Ramos (cell line): ENCODE measurements at regions not wholly inside any gene's neighbourhood (a gene's known extent, or its start where the extent isn't known, plus 50 kb on each side); places are given as distances from the start of the nearest gene placed in this dataset.

Source experiments
- in situ Hi-C: fragments of 300-500 bp; cut with MboI; formaldehyde crosslinking; loops from one replicate; pipeline ENCODE4 v1.14.3; 2022; ENCODE audit warnings: low sequenced_read_pairs; ENCODE audit not compliant: unreplicated experiment

DNA sequence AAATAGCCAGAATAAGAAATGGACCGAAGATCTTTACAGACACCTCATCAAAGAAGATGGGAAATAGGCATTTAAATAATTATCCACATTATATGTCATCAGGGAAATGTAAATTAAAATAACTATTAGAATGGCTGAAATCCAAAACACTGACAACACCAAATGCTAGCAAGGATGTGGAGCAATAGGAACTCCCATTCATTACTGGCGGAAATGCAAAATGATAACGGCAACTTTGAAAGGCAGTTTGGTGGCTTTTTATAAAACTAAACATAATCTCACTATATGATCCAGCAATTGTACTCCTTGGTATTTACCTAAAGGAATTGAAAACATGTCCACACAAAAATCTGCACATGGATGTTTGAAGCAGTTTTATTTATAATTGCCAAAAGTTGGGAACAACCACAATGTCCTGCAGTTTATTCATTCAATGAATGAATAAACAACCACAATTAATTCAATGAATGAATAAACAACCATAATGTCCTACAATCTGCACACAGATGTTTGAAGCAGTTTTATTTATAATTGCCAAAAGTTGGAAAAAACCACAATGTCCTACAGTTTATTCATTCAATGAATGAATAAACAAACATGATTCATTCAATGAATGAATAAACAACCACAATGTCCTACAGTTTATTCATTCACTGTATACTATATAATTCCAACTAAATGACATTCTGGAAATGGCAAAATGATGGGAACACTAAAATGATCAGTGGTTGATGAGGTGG is 117.6 kb upstream of the PCDH18 start:
- in situ Hi-C loops = no loop called here

DNA sequence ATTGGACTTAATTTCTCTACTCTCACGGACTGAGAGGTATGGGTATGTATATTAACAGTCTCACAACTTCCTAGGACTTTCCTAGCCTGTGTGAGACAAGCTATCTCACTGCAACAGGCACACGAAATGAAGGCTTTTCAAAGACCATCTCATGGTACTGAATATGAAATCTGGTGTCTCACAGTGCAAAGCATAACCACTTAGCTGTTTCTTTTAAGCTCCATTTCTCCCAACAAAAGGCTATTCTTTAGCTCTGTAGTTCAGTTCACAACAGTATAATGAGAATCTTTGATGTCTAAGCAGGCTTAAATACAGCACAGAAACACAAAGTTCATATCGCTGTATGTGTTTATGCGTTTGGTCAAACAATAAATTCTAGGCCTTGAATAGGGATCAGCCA is 116.2 kb upstream of the PCDH18 start:
- in situ Hi-C loops = no loop called here

DNA sequence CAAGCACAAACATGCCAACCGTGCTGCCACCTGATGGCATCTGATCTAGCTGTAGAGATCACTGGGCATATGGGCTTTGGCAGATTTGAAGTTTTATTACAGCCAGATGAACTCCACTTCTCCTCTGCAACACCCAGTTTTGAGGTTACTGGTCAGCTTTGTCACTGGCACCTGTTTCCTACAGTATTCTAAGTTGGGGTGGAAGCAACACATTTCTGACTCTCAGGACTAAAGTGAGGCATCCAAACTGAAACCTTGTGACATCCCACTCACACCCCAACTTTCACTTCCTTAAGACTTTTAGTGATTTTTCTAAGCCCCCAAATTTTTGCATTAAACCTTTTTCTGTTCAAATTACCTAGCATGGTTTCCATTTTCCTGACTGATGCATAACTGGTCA is 115.1 kb upstream of the PCDH18 start:
- in situ Hi-C loops = no loop called here

DNA sequence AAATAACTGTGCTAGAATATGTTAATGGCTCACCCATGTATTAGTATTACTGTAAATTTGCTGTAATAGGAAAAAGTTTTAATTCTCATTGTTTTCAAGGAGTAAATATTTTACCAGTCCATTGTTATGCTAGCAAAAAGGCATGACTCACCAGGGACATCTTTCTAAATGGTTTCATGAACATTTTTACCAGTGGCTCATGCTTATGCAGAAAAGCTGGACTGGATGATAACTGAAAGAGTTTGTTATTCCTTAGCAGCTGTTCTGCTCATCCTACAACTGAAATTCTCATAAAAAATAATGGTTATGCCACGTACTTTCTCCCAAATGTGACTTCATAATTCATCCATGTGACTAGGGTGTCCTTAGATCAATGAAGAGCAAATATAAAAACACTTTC is 111.9 kb upstream of the PCDH18 start:
- in situ Hi-C loops = no loop called here

DNA sequence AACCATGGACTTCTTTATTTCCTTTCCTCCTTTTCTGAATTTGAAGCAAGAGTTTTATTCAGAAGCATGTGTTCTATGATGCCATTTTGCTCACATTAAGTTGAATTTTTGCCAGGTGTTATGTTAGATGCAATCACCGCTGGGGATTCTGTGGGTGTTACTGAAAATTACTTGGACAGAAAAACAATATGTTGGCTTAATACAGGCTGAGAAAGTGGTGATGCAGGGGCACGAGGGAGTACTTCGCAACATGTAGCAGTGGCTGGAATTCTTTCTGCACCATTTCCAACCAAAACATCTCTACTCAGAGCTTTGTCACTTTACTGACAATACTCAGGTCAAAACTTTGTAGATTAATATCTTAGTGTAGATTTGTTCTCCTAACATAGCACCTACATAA is 109.2 kb upstream of the PCDH18 start:
- in situ Hi-C loops = no loop called here

DNA sequence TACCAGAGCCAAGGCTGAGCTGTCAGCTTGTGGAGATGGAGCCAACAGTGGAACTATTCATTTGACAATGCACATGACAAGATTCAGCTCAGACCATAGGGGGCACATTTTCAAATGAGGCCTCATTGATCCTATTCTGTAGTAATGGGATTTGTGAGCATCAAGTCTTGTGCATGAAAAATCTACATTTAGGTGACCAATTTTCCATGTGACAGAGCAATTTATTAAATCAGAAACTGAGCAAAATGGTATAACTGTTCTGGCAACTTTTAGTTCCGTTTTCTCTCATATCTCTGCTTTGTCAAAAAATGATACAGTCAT is 108.5 kb upstream of the PCDH18 start:
- in situ Hi-C loops = no loop called here

DNA sequence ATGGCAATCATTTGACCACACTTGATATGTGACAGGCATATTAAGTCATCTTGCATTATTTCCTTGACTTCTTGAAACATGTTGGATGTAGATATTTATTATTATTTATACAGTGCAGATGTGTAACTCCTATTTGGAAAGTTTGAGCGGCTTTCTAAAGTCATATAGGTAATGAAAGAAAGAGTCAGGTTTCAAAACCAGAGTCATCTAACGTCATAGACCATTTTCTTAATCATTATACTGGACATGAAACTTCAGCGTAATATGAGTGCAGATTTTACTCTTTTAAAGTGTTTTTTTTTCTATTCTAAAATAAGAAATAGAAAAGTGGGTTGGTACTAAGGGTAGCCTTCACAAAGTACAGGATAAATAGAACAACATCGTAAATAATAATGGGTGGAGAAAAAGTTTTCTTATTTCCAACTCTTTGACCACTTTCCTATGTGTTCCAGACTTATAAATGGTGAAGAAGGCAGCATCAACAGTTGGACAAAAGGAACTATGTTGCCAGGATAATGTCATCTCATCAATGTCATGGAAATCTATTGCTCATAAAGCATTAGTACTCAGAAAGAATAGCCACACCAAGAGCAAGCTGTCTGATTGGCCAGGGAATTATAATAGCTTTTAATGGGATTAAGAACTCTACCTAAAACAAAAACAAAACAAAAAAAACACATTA is 108.0 kb upstream of the PCDH18 start:
- in situ Hi-C loops = no loop called here

DNA sequence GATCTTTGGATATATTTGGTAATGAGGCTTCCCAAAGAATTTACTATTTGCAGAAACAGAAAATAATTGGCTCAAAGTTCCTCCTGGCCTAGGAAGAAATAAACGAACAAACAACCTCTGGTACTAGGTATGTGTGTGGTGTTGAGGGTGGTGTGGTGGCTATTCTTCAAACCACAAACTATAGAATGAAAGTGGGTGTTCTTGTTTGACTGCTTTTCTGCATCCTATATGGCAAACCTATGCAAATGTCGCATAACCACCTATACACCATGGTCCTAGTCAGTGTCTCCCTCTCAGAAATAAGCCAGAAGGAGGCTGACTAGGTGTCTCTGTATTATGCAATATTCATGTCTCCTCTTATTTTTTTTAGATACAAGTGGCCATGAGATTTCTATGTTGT is 106.6 kb upstream of the PCDH18 start:
- in situ Hi-C loops = no loop called here

DNA sequence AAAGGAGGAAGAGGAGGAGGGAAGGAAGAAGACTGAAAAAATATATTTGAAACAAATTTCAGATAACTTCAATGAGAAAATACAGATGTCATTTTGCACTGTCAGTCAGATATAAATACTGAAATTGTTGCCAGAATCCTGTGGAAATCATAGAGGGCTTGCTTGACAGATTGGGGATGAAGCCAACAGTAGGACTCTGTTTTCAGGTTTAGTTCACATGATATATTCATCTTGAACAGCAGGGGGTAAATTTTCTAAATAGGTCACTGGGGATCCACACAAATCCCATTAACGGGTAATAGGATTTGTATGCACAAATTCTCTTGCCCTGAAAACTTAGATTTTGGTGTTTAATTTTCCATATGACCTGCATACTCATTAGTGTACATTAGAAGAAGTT is 103.3 kb upstream of the PCDH18 start:
- in situ Hi-C loops = no loop called here

DNA sequence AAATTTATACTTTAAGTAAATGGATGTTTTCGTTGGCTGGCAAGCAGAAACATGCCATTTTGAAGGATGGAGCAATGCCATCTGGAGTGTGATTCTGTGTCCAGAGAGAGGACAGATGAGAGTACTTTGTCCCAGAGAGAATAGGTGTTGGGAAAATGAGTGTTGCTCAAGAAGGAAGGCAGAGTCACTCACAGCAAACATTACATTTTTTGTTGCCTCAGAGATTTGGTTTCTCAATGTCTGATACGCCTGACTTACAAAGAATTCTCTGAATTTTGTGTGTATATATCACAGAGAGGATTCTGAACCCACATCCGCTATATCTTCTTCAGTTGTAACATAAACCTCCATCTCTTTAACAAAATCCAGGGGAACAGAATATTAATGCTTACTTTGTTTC is 102.8 kb upstream of the PCDH18 start:
- in situ Hi-C loops = no loop called here

DNA sequence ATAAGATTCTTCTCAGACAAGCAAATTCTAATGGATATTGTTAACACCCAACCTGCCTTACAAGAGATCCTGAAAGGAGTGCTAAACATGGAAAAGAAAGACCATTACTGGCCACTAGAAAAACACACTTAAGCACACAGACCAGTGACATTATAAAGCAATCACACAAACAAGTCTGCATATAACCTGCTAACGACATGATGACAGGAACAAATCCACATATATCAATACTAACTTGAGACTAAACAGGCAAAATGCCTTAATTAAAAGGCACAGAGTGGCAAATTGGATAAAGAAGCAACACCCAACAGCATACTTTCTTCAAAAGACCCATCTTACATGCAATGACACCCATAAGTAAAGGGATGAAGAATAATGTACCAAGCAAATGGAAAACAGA is 100.5 kb upstream of the PCDH18 start:
- in situ Hi-C loops = no loop called here

DNA sequence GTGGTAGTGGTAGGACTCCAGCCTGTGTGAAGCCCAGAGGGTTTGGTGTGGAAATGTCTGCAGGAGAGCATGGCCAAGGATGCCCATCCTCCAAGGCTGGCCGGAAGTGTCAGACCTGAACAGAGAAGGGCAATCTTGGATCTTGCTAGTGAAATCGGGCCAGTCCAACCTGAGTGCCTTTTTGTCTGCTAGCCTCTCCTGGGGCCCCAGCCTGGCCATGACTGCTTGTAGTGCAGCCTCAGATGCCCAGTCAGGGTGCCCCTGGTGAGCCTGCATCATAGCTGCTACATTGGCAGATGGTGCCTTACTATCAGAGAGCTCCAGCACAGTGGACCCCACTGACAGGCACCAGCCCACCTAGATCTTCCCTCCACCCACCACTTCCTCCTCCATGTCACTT is 99.3 kb upstream of the PCDH18 start:
- in situ Hi-C loops = no loop called here

DNA sequence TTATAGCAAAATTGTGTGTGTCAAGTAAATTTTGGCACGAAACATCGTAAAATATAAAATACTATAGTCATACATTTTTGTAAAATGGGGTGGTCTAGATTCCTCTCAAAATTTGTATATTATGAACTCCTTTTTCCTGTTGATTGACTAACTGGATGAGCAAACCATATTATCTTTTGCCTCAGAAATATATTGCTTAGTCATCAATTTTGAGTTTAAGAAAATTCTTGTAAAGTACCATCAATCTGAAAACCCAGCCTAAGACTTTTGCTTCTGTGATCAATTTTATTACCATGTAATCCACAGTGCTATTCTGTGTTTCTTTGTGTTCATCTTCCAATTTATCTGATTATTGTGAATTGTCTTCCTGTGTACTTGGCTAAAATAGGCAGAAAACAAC is 98.0 kb upstream of the PCDH18 start:
- in situ Hi-C loops = no loop called here

DNA sequence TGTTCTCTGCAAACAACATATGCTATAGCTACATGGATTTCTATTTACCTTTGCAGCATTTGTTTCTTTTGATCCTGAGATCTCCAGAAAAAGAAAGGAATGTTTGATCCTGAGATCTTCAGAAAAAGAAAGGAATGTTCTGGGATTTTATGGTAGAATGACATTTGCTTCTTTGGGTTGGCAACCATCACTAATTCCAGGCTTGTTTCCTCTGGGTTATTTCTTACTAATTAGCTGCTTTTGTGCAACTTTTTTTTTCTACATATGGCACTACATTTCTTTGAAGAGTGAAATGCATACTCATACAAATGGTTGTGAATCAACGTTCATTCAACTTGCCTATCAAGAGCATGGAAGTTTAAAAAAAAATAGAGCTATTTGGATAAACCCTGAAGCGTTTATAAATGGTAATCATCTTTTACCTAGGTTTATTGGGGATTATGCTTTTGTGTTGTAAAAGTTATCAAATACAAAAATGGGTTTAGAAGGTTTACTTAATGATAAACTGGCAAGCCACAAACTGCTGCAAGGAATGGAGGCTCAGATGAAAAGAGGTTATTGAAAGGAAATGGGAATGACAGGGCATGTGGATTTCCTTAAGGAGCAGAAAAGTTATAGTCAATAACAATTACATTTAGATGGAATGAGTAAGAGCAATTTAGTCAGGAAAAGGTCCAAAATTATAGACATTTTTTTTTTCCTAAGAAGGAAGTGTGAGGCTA is 95.6 kb upstream of the PCDH18 start:
- in situ Hi-C loops = no loop called here

DNA sequence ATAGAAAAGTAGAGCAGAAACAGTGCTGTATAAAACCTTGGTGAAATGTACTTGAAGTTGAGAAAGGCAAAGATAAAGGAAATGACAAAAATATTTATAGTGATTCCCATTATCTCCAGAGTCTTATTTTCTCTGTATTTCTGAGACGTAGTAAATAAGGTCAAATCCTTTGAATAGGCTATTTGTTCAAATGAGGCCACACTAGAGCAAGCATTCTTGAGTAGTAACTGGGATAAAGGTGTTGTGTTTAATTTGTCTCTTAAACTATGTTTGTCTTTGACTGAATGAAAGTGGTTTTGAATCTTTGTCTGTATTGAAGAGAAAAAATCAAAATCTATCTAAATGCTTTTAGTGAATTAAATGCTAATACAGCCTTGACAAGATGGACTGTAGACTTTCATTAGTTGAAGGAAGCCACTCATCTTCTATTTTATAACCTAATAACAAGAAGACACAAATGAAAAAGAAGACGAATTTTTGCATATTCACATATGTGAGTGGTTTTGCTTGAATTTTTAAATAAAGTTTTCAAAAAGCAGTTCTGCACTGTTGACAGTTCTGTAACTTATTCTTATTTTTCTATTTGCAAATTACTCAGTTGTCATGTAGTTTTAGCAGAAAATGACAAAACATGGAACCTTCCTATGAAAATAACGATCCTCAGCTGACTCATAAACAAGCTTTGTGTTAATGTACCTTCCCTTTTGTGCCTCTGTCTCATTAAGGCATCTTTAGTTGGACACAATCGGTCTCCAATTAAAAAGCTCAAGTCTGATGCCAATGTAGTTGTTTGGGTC is 94.8 kb upstream of the PCDH18 start:
- in situ Hi-C loops = no loop called here

DNA sequence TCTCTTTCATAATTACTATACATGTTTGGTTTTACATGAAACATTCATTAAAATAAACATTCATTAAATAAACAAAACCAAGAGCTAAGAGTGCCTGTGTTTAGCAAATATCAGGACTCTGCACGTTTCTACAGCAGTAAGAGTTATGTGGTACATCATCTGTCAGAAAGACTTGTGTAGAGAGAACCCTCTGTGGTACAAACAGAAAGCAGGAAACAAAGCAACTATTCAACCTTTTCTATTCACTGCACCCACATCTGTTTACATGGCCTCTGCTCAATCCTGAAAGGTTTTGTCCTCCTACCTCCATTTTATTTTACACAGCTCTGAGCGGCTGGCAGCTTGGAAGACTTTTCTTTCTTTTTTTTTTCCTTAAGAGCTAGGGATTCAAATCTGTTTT is 90.7 kb upstream of the PCDH18 start:
- in situ Hi-C loops = no loop called here

DNA sequence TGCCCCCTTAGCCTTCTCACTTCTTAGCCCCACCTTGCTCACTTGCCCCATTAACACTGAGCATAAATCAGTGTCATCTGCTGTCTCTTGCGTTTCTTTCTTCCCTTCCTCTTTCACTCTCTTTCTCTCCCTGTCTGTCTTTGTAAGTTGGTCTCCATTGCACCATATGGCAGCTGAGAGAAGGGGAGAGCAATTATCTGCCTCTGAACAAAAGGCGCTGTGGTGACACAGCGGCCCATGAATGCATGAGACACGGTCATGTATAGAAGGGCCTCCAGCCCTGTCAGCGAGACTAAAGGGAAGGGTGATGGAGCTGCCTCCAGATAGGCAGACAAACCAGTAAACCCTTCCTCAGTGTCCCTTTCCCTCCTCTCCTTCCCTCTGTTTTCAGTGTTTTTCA is 88.8 kb upstream of the PCDH18 start:
- in situ Hi-C loops = no loop called here

DNA sequence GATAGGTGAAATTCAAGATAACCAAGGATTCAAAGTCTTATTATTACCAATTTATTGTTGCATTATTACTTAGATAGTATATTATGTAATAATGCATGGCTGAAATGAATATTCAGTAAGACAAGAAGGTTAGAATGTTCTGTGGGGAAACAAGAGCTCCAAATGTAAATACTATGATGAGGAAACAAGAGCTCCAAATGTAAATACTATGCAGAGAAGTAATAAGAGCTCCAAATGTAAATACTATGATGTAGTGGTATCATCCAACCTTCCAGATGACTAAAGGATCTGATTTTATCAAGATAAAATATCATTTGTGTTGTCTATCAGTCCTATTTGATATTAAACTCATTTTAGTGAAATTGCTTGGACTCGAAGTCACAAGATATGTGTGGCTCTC is 82.2 kb upstream of the PCDH18 start:
- in situ Hi-C loops = no loop called here

DNA sequence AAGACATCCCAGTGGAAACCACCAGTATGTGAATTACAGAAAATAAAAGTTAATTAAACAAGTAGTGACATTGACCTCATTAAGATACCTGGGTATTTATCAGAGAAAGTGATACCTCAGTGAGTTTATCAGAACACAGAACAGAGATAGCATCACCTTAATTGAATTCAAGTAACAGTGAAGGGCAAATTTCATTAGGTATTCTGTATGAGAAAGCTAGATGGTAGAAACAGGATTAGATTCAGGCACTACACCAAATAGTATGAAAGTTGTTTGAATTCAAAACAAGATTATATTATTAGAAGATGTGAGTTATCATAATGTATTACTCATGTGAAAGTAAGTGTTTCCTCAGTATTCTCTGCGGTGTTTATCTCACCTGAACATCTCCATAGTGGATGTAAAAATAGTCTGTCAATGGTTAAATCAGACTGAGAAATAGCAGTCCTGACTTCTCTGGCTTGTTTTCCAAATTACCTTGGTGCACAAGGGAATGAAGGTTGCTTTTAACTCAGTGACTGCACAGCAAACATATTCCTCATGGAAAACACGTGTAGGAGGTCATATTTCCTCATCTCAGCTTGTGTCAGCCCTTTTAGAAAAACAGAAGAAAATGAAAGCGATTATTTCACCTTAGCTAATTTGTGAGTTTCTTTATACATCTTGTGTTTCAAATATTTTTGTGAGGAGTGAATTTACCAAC is 79.9 kb upstream of the PCDH18 start:
- in situ Hi-C loops = no loop called here

DNA sequence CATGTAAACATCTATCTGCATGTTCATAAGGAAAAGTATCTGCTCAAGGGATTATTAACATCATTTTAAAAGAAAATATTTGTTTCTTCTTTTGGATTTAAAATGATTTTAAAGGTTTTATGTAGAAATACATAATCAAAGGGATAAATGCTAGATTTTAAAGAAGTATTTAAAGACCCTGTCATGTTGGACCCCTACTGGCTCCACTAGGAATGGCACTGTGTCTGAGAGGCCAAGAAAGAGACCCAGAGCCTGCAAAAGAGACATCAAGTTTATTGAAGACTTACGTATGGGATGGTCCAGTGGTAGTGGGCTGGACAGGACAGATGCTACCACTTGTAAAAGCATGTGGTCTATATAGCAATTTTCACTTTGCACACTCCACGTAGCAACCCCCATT is 78.7 kb upstream of the PCDH18 start:
- in situ Hi-C loops = no loop called here
